B cell (primary cell): ENCODE measurements at regions not wholly inside any gene's neighbourhood (a gene's known extent, or its start where the extent isn't known, plus 50 kb on each side); places are given as distances from the start of the nearest gene placed in this dataset.

ENCODE experiments used
- ATAC-seq: fragments of 200-7000 bp; cut with Tn5 transposase; one replicate; pipeline ENCODE4 v1.10.0; 2021; ENCODE audit warnings: low read depth, mild to moderate bottlenecking, moderate number of reproducible peaks, moderate library complexity
- CTCF ChIA-PET: fragments of 350-600 bp; sonication (Branson Sonifier 250); formaldehyde crosslinking; loops from one replicate; lab custom pipeline; 2021; ENCODE audit warnings: antibody characterized with exemption, inconsistent platforms; lab: Charles Lee
- POLR2A ChIA-PET: fragments of 350-600 bp; sonication (Branson Sonifier 250); formaldehyde crosslinking; loops from one replicate; lab custom pipeline; 2021; ENCODE audit warnings: antibody characterized with exemption; lab: Charles Lee
- DNase-seq: peaks from one replicate; pipeline ENCODE4 v3.0.0; 2013
- H2AFZ ChIP-seq: 2 replicates; pipeline ENCODE4 v1.6.1; 2012; ENCODE audit warnings: mild to moderate bottlenecking, low read depth, low read length; ENCODE audit not compliant: insufficient read depth, poor library complexity, severe bottlenecking
- H3K27ac ChIP-seq, 2 donors: 1 replicate in 1 of 2; 2 replicates in 1 of 2; pipeline ENCODE4 v1.5.1; 2012 to 2013; ENCODE audit warnings: low read length in 2 of 2, mild to moderate bottlenecking in 2 of 2, moderate library complexity in 1 of 2
- H3K27me3 ChIP-seq, 4 experiments: fragments of 200-600 bp in 1 of 4; sonication (generic) in 1 of 4; replicated peaks in 1 of 4; 1 replicate in 2 of 4; 2 replicates in 2 of 4; pipeline versions ENCODE4 v1.6.1 to v1.7.0; 2013 to 2016; ENCODE audit warnings: low read length in 3 of 4, mild to moderate bottlenecking in 2 of 4, mixed read lengths in 1 of 4, moderate library complexity in 1 of 4; ENCODE audit not compliant: insufficient read depth in 4 of 4, control insufficient read depth in 3 of 4; ENCODE audit errors: control extremely low read depth in 1 of 4
- H3K36me3 ChIP-seq, 2 experiments: replicated peaks in 1 of 2; 1 replicate in 1 of 2; 2 replicates in 1 of 2; pipeline versions ENCODE4 v1.6.1 to v1.7.1; 2013; ENCODE audit warnings: low read length in 1 of 2; ENCODE audit not compliant: insufficient read depth in 2 of 2, control insufficient read depth in 1 of 2; ENCODE audit errors: control extremely low read depth in 1 of 2, extremely low read depth in 1 of 2
- H3K4me1 ChIP-seq, 2 donors: fragments of 200-600 bp in 1 of 2; sonication (generic) in 1 of 2; 1 replicate in 1 of 2; 2 replicates in 1 of 2; pipeline versions ENCODE4 v1.5.1 to v1.6.1; 2013 to 2017; ENCODE audit warnings: low read length in 2 of 2; ENCODE audit not compliant: control insufficient read depth in 2 of 2, insufficient read depth in 2 of 2
- H3K4me2 ChIP-seq: replicated peaks from 2 replicates; pipeline ENCODE3; 2012; ENCODE audit warnings: mild to moderate bottlenecking, low read depth, low read length; ENCODE audit not compliant: poor library complexity, severe bottlenecking
- H3K4me3 ChIP-seq, 5 experiments: fragments of 200-600 bp in 1 of 5; sonication (generic) in 1 of 5; 1 replicate in 3 of 5; 2 replicates in 2 of 5; pipeline versions ENCODE4 v1.5.1 to v1.7.0; 2011 to 2016; ENCODE audit warnings: low read length in 4 of 5, mild to moderate bottlenecking in 4 of 5, low read depth in 2 of 5, control low read depth in 1 of 5, moderate library complexity in 1 of 5; ENCODE audit not compliant: insufficient read depth in 1 of 5; ENCODE audit errors: control extremely low read depth in 1 of 5, extremely low read depth in 1 of 5
- H3K79me2 ChIP-seq: fragments of 200-600 bp; sonication (generic); one replicate; pipeline ENCODE4 v1.6.0; 2016; ENCODE audit warnings: low read length; ENCODE audit not compliant: control insufficient read depth, insufficient read depth
- H3K9ac ChIP-seq: fragments of 200-600 bp; sonication (generic); 2 replicates; pipeline ENCODE4 v1.6.1; 2017; ENCODE audit warnings: mild to moderate bottlenecking, low read length, moderate library complexity
- H3K9me3 ChIP-seq, 3 donors: one replicate each; pipeline versions ENCODE4 v1.6.1 to v1.7.1; 2013; ENCODE audit warnings: low read length in 2 of 3; ENCODE audit not compliant: control insufficient read depth in 2 of 3, insufficient read depth in 1 of 3; ENCODE audit errors: control extremely low read depth in 1 of 3
- H4K20me1 ChIP-seq: 2 replicates; pipeline ENCODE4 v1.6.0; 2012; ENCODE audit warnings: mild to moderate bottlenecking, low read length; ENCODE audit not compliant: insufficient read depth, control insufficient read depth, poor library complexity, severe bottlenecking
- H3K27ac Mint-ChIP-seq: one replicate; pipeline ENCODE4 v1.8.0; 2021; ENCODE audit warnings: mixed read lengths
- H3K27me3 Mint-ChIP-seq: one replicate; pipeline ENCODE4 v1.8.0; 2021; ENCODE audit warnings: mixed read lengths
- H3K4me1 Mint-ChIP-seq: one replicate; pipeline ENCODE4 v1.8.0; 2021; ENCODE audit warnings: mixed read lengths
- H3K4me3 Mint-ChIP-seq: one replicate; pipeline ENCODE4 v1.8.0; 2021; ENCODE audit warnings: mixed read lengths
- H3K9me3 Mint-ChIP-seq: one replicate; pipeline ENCODE4 v1.8.0; 2022; ENCODE audit warnings: mixed read lengths; ENCODE audit not compliant: insufficient read depth
- CTCF ChIP-seq: fragments of 200-600 bp; IDR thresholded peaks from one replicate; pipeline ENCODE4 v1.8.0; 2022; ENCODE audit warnings: antibody characterized with exemption, mild to moderate bottlenecking
- EZH2 ChIP-seq: IDR thresholded peaks from 2 replicates; pipeline ENCODE4 v1.6.1; 2012; ENCODE audit warnings: borderline replicate concordance, low read depth, mild to moderate bottlenecking, moderate library complexity, low read length; ENCODE audit not compliant: insufficient read depth, poor library complexity, severe bottlenecking
- WGBS: methylation state at CpG from one replicate; pipeline ENCODE4 v1.1.5; 2013; ENCODE audit warnings: missing lambda C conversion rate; ENCODE audit not compliant: insufficient coverage; 5-methylcytosine and 5-hydroxymethylcytosine counted together
- intact Hi-C: fragments of 100-400 bp; cut with micrococcal nuclease; formaldehyde crosslinking; loops from one replicate; pipeline ENCODE4 v1.10.0; 2022

- Histone ChIP-seq H2AFZ (no peak overlapping the region), H3K79me2 (no peaks in the 10 kb centered on the region), H3K9me3 (peaks cover 0 to 4% (median 0%) of the 10 kb centered on the region in 3 donors), H3K4me1 (no peaks in the 10 kb centered on the region), H3K4me3 (no peak overlapping the region), H4K20me1 (no peaks in the 10 kb centered on the region), H3K27ac (no peak overlapping the region), H3K36me3 (no peaks in the 10 kb centered on the region), H3K27me3 (no peaks in the 10 kb centered on the region), H3K4me2 (no peak overlapping the region), H3K9ac (no peak overlapping the region)
- 94% methylated on average over 3 of the region's 4 CpGs for WGBS
- Mint-ChIP-seq H3K27me3 (no peaks in the 10 kb centered on the region), H3K4me1 (no peaks in the 10 kb centered on the region), H3K4me3 (no peak overlapping the region), H3K27ac (no peak overlapping the region), H3K9me3 (no peaks in the 10 kb centered on the region)
- DNase-seq (no peak), ATAC-seq (no peak)
- POLR2A ChIA-PET = no interaction called here
- CTCF ChIA-PET = interaction anchor here (1.4 kb wide), 1 partner anchor 178 kb away, joined by 5 read pairs; no protein-coding TSS in a partner anchor
- intact Hi-C loops = no loop called here
- no peak for TF ChIP-seq EZH2
- TF ChIP-seq CTCF = no peak
Measured at GRCh38 chr9:79936336-79936735, 364.6 kb downstream of the TLE4 start.

DNA sequence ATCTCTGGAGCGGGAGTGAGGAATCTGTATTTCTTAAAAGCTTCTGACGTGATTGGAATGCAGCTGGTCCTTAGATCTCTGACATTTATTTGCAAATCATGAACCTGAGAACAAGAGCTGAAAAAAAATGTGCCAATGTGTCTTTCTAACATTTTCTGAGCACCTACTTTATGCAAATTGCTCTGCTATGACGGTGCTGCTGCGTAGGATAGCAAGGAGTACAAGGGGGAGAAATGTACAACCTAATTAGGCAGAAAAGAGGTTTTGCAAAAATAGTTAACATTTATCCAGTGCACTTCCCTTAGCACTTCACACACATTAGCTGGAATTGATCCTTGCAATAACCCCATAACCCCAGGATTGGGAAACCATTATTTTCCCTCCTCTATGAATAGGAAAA lies 357.5 kb downstream of the TLE4 start:
- no peak overlapping the region for H3K4me3 Mint-ChIP-seq
- H3K4me1 Mint-ChIP-seq = no peaks in the 10 kb centered on the region
- H3K4me2 ChIP-seq = no peak overlapping the region
- H3K27ac ChIP-seq = no peak overlapping the region
- H3K36me3 ChIP-seq = no peaks in the 10 kb centered on the region
- H3K27me3 ChIP-seq = no peaks in the 10 kb centered on the region
- no peaks in the 10 kb centered on the region for H4K20me1 ChIP-seq
- intact Hi-C loops = no loop called here
- ATAC-seq (no peak), DNase-seq (no peak)
- no peaks in the 10 kb centered on the region for H3K9me3 ChIP-seq
- no peaks in the 10 kb centered on the region for H3K79me2 ChIP-seq
- no CpG with 5 or more reads among the region's 4 CpGs for WGBS
- ChIA-PET POLR2A (no interaction called here), CTCF (interaction anchor here (0.6 kb wide), 1 partner anchor 281 kb away, joined by 3 read pairs; no protein-coding TSS in a partner anchor)
- H3K27me3 Mint-ChIP-seq = no peaks in the 10 kb centered on the region
- no peak overlapping the region for H3K27ac Mint-ChIP-seq
- H3K9me3 Mint-ChIP-seq = no peaks in the 10 kb centered on the region
- H3K9ac ChIP-seq = no peak overlapping the region
- H2AFZ ChIP-seq = no peak overlapping the region
- H3K4me1 ChIP-seq = no peaks in the 10 kb centered on the region
- TF ChIP-seq CTCF (no peak), EZH2 (no peak)
- H3K4me3 ChIP-seq = no peak overlapping the region
